KG1 (cell line): ENCODE measurements at regions not wholly inside any gene's neighbourhood (a gene's known extent, or its start where the extent isn't known, plus 50 kb on each side); places are given as distances from the start of the nearest gene placed in this dataset.

Experiments used
- DNase-seq: peaks from one replicate; lab custom pipeline; 2025; lab: John Stamatoyannopoulos, UW

DNA sequence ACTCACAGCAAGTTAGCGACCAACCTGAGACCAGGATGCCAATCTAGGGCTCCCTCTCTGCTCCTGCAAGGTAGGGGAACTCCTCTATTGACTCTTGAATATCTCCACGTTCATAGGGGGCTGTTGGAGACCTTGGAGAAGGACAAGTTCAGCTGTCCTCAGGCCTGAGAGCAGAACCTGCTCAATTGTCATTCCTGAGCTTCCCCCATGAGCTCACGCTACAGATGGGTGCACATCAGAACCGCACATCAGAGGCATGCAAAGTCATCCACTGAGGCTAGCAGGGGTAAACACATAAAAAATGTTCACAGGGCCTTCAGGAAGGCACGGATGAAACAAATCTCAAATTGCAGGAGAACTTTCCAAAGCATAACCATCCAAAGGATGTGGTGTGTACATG is 168.8 kb upstream of the ZNF507 start:
- DNase-seq = no peak

DNA sequence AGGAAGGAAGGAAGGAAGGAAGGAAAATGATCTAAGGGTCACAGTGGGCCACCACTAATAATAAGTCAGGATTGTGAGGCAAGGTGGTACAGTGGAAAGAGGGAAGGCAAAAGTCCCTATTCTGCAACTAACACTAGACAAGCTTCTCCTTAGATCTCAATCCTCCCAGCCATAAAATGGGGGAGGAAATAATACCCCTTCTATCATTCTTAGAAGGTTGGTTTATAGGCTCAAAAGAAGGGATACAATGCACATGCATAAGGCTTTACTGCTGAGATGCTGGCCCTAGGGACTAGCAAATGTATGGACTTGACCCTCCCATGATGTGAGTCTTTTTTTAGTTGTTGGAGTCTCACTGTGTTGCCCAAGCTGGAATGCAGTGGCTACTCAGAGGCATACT is 167.7 kb upstream of the ZNF507 start:
- DNase-seq = no peak

DNA sequence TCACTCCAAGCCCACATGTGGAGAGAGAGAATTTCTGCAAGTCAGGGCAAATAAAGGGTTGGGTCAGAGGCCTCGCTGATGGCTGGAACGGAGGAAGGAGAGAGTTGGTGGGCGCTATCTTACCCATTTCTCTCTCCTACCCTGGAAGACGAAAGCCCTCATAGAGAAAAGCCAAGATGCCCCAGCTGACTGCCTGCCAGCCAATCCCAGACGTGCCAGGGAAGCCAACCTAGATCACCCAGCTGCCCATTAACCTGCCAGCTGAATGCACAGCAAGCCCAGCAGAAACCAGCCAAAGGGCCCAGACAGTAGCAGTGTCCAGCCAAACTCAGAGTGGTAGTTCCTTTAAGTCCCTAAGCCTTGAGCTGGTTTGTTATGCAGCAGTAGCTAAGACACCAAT is 167.0 kb upstream of the ZNF507 start:
- DNase-seq = no peak

DNA sequence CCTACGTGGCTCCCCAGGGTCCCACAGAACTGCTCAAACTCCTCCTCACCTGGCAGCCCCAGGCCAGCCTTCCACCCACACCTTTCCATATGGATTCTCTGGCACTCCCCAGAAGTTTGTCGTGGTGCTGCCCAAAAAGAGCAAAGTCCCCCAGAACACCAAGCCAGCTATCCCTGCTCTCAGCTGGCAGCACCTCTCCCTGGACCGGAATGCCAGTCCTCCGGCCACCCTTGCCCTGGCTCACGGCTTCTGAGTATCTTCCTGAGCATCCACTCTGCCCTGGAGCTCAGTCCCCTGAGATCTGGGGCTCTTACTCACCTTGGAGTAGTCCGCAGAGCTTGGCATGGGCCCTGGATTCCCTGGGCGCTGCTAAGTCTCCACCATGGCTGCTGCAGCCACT is 166.5 kb upstream of the ZNF507 start:
- no peak for DNase-seq

DNA sequence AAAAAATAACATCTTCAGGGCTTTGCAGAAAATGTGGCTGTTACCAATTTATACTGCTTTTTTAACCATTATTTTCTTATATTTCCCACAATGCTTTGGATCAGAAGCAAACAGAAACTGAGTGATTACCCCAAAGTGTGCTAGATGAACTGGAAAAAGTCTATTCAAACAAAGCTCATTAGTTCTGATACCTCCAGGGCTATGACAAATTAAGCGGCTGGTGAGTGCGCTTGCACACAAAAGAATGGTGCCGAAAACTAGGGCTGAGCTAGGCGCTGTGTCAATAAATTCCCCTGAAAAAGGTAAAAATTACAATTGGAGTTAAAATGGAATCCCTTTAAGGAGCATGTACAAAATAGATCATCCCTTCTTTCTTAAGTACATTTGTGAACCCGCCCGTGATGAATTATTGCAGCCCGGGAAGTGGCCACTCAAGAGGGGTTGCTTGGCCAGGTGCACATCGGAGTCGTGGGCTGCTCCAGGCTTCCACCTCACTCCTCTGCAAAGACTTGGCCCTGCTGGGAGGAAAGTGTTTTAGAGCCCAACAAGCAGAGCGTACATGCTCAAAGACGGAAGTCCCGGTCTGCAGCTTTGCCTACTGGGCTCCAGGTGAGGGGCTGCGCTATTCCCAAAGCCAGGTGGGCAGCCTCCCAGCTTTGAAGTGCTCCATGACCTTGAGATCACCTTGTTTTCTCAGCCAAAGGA is 164.0 kb upstream of the ZNF507 start:
- DNase-seq = no peak

DNA sequence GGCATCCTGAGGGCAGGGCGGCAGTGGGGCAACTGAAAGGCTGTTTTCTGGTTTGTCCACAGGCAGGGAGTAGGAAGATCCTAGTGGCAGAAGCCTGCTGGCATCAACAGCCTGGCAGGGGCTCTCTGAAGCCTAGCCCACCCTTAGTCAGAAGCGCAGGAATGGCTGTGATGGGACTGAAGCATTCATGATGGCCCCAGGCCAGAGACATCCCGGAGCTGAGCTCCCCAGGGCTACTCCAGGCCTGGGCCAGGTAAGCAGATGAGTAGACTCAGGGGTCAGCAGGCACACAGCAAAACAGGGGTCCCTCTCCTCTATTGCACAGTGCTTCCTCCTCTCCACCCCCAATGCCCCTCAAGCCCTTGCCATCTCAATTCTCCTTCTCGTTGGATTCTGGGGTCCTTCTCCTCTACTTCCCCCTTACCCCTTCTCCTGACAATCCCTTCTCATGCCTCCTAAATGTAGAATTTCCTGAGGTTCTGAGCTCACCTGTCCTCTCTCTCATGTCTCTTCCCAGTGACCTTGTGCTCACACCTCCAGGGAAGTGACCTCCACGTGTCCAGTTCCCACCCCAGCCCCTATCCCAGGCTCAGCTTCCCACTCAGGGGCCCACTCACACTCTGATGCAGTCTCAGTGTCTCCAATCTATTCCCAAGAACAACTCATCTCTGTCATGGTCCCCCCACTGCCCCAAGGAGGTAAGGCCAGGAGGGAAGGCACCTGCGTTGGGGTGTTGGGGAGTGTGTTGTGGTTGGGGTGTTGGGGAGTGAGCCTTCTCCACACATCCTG is 158.7 kb upstream of the ZNF507 start:
- no peak for DNase-seq

DNA sequence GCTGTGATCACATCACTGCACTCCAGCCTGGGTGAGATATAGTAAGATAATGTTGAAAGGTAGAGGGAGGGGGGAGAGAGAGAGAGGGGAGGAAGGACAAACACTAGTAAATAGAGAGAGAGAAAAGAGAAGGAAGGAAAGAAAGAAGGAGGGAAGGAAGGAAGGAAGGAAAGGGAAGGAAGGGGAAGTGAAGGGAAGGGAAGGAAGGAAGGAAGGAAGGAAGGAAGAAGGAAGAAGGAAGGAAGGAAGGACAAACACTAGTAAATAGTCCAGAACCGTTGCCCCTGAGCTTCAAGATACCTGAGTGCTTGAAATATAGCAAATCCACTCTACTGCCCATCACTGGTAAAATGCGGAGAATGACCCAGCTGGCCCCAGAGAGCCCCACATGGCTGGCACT is 156.5 kb upstream of the ZNF507 start:
- DNase-seq = no peak

DNA sequence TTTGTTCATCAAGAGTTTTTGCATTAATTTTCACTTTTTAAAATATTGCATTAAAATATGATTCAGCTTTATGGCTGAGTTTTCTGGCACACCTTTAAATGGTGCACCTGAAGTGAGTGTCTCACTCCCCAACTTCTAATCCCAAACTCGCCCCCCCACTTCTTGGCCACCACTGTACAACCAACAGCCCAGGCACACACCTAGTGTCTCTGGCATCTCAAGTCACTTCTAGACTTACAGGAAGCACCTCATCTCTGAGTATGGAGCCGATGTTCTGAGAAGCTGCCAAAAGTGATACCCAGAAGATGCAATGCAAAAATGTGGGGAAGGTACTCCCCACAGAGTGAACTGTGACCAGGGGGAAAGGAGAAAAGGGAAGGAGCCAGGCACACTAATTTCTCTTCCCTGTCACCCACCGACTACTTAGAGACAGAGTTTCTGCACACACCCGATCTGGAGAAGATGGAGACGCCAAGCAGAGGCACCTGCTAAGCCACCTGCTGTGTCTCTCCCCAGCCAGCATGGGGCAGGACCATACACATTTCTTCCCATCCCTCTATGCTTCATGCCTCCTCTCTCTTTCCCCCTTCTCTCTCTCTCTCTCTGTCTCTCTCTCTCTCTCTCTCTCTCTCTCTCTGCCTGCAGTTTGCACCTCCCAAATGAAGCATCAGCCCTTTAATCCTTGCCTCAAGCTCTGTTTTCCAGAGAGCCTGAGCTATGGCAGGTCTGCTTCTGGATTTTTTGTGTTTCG is 155.3 kb upstream of the ZNF507 start:
- DNase-seq = no peak

DNA sequence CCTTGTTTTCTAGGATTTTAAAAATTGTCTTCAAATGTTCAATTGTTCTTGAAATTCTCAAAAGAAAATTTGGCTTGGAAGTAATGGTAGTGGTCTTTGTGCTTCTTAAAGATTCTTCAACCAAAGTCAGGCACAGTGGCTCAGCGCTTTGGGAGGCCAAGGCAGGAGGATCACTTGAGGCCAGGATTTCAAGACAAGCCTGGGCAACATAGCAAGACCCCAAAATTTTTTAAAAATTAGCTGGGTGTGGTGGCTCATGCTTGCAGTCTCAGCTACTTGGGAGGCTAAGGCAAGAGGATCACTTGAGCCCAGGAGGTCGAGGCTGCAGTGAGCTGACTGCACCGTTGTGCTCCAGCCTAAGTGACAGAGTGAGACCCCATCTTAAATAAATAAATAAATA is 153.5 kb upstream of the ZNF507 start:
- no peak for DNase-seq

DNA sequence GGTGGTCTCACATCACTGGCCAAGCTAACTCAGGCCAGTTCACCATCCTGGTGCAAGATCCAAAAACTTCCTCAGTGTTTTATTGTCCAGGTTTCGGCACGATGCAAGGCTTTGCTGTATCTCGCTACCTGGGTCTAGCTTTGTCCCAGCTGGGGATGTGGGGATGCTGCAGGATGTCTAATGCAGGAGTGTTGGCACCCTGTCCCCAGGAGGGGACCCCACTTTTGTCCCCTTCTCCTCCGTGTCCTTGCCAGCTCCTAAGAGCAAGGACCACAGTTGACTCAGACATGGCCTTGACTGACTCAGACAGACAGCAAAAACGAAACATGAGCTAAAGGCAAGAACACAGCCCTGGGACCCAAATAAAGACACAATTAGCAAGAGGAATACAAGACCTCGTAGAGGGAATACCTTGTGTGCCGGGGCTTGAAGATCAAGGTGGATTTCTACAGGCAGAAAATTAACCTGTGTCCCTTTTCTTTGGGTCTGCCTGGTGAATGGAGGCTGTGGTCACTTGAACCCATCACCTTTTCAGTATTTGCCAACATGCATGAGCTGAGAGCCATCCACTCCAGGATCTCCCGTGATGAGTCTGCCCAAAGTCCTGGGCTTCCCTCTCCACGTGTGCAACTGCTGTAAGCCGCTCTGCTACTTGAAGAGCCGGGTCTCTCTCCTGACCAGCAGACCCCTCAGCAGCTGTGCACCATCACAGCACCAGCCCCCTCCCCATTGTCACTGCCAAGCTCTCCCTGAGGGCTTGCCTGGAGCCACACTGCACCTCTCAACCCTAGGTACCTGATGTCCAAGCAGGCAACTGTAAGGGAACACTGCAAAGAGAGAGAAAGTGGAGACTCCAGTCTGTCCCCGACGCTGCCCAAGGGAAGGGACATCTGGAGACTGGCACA is 149.5 kb upstream of the ZNF507 start:
- DNase-seq = no peak

DNA sequence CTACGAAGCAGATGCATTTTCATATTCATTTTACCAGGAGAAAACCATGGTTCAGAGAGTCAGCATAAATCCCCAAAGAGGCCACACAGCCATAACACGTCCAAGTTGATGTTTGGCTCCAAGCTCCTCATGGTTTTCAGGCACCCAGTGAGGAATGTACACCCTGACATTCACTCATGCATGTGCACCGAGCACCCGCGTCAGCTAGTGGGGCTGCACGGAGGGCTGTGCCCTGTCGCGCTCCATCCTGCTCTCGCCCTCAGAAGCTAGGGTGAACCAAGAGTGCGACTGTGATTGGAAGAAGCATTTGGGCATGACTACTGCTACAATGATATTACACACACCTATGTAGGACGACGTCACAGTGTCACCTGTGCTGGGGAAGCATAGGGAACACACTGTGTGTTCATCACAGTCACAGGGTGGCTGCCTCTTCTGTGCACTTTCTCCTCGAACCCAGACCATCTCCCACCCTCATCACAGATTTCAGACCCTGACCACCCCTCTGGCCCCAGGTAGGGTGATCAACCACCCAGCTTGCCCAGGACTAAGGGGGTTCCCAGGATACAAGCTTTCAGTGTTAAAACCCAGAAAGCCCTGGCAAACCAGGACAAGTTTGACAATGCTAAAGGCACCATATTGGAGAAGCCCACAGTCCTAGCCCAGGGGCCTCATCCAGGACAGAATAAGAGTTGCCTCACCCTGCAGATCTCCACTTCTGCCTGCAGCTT is 148.6 kb upstream of the ZNF507 start:
- no peak for DNase-seq

DNA sequence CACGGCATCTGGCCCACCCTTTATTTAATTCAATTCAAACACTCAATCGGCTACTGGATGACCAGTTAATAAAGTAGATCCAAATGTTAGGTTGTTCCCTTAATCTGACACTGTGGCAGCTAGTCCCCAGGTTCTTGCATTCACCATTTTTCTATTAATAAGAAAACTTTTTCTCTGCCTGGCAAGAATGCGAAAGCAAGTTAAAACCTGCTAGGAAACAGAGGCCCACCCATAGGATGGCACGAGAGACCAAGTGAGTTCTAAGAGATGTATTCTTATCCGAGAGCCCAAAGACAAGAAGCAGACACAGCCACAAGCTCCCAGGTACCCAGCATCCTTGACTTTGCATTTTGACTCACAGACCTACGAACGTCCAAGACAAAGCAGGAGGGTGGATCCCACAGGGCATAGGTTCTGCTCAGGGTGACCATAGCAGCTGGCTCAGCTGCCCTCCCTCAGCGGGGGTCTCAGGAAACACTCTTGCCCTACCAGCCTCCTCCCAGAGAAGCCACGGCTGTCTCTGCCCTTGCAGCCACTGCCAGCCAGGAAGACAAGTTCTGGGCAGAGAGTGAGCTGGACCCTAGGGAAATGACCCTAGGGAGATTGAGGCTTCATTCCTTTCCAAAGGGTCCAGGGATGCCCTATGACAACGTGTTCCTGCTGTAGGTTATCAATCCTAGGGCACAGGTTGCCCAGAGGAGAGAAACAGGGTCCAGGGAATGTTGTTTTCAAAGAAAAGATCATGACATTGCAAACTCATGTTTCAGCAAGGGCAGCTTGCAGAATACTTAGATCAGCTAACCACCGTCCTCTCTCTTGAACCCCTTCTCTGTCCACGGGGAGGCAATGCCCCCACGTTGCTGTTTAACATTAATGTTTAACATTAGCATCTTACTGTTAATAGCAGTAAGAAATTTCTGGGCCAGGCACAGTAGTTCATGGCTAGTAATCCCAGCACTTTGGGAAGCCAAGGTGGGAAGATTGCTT is 147.2 kb upstream of the ZNF507 start:
- no peak for DNase-seq

DNA sequence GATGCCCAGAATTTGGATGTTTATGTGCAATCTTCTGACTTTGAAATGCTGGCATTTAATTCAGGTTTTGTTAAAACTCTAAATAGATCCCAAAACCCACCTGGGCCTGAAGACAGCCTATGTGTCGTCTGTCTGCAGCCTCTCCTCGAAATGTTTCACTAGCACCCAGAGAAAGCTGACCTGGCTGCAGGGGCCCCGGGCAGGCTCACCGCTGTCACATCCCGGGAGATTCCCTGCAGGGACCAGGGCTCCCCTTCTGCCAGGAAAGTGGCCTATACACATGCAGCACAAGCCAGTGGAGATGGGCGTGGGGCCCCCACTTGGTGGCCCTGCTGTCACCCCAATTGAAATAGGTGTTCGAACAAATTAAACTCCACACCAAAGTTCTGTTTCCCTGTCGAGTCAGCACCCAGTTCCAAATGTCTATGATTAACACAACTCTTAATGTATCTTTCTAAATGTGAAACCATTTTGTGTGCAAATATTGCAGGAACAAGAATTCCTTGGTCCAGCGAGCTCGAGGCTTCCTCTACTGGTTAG is 145.8 kb upstream of the ZNF507 start:
- DNase-seq = no peak

DNA sequence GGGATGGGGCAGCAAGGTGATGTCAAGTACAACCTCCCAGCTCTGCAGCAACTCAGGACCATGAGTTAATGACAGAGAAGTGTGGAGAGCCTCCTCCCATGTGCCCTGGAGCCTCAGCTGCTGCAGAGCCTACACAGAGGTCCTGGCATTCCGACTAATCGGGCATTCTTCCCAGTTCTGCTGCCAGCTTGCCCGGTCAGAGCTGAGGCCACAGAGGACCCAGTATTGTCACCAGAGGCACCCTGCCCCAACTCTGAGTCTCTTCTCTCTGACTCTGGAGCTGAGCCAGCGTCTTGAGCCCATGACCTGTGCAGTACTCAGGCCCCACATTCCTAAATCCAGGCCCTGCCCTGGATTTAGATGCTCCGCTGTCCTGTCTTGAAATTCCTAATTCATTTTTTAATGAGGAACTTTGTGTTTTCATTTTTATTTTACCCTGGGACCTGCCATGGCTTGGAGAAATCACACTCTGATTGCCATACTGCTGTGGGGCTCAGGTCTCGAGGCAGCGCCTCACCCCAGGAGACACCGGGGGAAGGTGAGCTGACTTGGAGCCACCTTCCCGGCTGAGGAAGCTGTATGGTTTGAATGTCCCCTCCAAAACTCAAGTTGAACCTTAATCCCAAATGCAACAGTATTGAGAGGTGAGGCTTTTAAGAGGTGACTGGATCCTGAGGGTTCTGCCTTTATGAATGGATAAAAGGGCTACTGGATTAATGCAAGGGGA is 144.9 kb upstream of the ZNF507 start:
- no peak for DNase-seq

DNA sequence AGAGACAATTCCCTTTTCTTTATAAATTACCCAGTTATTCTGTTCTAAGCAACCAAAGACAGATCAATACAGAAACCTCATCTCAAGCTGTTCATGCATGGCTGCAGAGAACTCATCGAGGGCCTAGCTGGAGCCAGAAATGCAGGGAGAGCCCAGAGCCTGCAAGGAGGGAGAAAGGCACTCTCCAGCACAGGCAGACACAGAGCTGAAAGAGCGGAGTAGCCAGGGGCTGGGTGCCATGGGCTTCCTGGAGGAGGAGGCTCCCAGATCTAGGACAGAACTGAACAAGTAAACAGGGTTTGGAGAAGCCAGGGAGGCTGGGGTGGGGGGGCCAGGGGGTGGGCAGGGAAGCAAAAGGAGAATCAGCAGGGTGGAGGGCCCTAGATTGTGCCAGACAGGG is 144.2 kb upstream of the ZNF507 start:
- no peak for DNase-seq

DNA sequence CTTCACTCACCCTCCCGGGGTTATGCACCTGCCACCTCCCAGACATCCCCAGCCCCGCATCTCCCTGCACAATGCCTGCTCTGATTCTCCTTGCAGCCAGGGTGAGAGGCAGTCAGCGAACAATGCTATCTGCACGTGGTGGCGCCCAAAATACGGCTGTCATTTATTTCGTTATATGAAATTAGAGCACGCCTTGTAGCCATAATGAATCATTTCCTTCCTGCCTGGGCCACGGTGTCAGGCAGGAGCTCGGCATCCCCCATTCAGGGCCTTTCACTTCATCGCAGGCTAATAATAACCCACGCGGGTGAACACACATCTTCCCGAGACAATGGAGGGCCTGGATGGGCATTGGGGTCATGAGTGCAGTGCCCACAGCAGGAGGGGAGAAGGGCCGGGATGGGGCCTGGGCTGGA is 143.8 kb upstream of the ZNF507 start:
- DNase-seq = peak; percentile 6

DNA sequence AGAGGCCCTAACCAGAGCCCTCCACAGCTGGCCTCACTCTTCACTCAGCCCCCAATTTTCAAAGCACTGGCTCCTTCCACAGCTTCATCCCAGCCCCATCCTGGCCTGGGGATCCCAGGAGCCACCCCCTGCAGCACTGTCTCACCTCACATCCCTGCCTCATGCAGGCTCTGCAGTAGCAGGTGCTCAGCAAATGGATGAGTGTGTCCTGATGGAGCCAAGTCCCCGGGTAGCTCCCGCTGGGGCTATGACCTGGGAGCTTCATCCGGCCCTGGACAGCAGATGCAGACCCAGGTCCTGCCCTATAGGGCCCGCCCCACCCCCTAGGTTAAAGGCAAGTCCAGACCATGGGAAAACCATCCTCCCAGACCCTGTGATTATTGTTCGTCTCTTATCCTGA is 143.2 kb upstream of the ZNF507 start:
- DNase-seq = no peak

DNA sequence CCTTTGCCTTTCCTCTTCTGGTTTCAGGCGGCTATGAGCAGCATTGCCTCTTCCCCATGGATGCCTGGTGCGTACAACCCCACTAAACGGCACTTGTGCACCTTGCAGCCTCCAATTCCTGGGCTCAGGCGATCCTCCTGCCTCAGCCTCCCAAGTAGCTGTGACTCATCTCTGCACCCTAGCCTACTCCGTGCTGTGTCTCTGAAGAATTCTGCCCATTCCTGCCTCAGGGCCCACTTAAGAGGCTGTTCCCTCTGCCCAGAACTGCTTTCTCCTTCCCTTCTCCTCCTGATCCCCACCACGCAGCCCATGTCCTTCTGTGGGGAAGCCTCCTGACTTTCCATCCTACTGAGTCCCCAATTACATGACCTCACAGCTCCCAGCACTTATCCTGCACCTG is 142.2 kb upstream of the ZNF507 start:
- no peak for DNase-seq

DNA sequence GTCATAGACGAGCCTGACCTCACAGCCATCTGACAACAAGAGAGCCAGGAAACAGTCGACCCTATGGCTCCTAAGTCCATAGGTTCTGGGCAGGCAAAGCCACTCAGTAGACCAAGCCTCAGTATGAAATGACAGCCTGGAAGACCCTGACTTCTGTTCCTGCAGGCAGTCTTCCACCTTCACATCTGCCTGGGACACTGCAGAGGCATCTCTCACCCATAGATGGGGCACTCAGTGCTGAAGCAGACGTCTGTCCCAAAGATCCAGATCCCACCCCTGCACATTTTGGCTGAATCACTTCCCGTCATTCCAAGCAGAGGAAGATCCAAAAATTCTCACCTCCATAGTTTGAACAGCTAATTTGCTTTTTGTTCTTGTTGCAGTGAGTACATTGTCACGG is 139.3 kb upstream of the ZNF507 start:
- DNase-seq = no peak
